NT2/D1 (cell line): ENCODE measurements at regions not wholly inside any gene's neighbourhood (a gene's known extent, or its start where the extent isn't known, plus 50 kb on each side); places are given as distances from the start of the nearest gene placed in this dataset.

Source experiments
- SUZ12 ChIP-seq: IDR thresholded peaks from 2 replicates; pipeline ENCODE4 v1.6.1; 2011; ENCODE audit not compliant: insufficient read length, insufficient read depth; ENCODE audit errors: extremely low read depth
- YY1 ChIP-seq: IDR thresholded peaks from 2 replicates; pipeline ENCODE4 v1.6.1; 2011; ENCODE audit not compliant: insufficient read length, insufficient read depth

DNA sequence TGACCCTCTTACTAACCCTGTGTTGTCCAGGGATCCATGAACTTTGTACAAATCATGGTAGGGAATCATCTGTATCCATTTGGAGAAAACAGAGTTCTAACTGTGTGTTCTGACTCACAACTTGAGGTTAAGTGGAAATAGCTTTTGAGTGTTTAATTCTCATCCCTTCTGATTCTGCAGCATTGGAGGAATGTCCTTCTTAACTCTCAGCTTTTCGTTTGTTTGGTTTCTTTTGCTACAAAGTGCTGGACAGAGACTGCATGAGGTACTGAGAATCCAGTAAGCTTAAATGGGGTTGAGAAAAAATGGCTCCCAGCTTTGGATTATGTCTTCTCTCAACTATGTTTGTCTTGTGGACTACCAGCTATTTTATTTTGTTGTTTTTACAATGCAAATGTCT, 352.1 kb upstream of the KIF2B start:
- TF ChIP-seq SUZ12 (no peak), YY1 (no peak)
